ENCODE measurements at regions not wholly inside any gene's neighbourhood (a gene's known extent, or its start where the extent isn't known, plus 50 kb on each side); places are given as distances from the start of the nearest gene placed in this dataset.

DNA sequence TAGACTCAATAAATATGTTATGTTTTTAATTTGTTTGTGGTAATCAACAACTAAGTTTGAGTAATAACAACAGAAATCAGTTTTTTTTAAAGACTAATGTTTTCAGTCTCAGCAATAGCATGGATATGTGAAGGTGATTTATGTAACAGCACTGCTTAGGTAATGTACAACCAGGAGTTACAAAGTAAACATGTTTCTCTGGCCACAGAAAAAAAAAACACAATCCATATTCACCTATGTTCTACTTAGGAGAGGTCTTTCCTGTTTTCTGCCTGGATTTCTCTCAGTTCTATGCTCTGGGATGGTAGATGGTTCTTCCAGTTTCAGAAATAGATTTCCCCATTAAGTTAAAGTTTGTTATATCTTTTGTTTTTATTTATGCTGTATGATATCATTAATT lies 579.4 kb downstream of the SI start:
- H3K27ac ChIP-seq (ENCODE audit: insufficient read depth, low read length), result no peak overlapping the region
- no peaks in the 10 kb centered on the region for H3K4me1 ChIP-seq (ENCODE audit: control insufficient read depth, extremely low read depth, insufficient read depth, low read length)
- no peaks in the 10 kb centered on the region for H3K27me3 ChIP-seq (ENCODE audit: control insufficient read depth, insufficient read depth, low read length)
- H3K4me2 ChIP-seq (ENCODE audit: extremely low read depth, insufficient read depth, low read length), result no peak overlapping the region
- H3K4me3 ChIP-seq (replicated peaks in 1 of 4; ENCODE audit: control extremely low read depth in 1 of 4, insufficient read depth in 1 of 4, low read depth in 3 of 4, low read length in 4 of 4), result no peak overlapping the region
- no peak overlapping the region for H2AFZ ChIP-seq (ENCODE audit: low read length)
- H3K9me3 ChIP-seq (ENCODE audit: control insufficient read depth, insufficient read depth, low read depth, low read length), result no peaks in the 10 kb centered on the region
- no peaks in the 10 kb centered on the region for H4K20me1 ChIP-seq (ENCODE audit: control insufficient read depth, extremely low read depth, insufficient read depth, low read length)
- H3K9ac ChIP-seq (ENCODE audit: insufficient read depth, low read length), result no peak overlapping the region
- TF ChIP-seq, protein P1, sequence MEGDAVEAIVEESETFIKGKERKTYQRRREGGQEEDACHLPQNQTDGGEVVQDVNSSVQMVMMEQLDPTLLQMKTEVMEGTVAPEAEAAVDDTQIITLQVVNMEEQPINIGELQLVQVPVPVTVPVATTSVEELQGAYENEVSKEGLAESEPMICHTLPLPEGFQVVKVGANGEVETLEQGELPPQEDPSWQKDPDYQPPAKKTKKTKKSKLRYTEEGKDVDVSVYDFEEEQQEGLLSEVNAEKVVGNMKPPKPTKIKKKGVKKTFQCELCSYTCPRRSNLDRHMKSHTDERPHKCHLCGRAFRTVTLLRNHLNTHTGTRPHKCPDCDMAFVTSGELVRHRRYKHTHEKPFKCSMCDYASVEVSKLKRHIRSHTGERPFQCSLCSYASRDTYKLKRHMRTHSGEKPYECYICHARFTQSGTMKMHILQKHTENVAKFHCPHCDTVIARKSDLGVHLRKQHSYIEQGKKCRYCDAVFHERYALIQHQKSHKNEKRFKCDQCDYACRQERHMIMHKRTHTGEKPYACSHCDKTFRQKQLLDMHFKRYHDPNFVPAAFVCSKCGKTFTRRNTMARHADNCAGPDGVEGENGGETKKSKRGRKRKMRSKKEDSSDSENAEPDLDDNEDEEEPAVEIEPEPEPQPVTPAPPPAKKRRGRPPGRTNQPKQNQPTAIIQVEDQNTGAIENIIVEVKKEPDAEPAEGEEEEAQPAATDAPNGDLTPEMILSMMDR (conservative IDR thresholded peaks at IDR 0.05 in 1 of 2, IDR thresholded peaks at IDR 0.05 in 1 of 2; ENCODE audit: low read depth in 1 of 2, low read length in 2 of 2), result no peak
- no peak for TF ChIP-seq EZH2 (IDR thresholded peaks at IDR 0.05; ENCODE audit: low read length, missing control alignments)
- no peaks in the 10 kb centered on the region for H3K36me3 ChIP-seq (ENCODE audit: control insufficient read depth, insufficient read depth, low read length)
- H3K79me2 ChIP-seq (ENCODE audit: control insufficient read depth, insufficient read depth, low read length), result no peaks in the 10 kb centered on the region
- no peak for DNase-seq (ENCODE audit: low read depth in 2 of 2)

DNA sequence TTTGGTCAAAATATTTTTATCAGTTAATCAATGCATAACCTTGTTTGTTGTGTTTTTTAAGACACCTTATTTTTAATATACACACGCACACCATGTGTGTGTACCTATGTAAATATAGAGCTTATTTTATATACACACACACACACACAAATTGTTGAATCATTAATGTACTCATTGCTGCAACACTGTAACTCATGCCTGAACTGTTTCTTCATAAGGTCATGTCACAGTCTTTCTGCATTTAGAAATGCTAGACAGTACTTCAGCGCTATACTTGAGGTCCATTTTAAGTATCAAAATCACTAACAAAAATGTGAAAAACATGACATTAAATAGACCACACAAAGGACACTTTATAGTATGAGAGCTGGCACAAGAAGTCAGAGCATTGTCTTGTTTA lies 589.4 kb downstream of the SI start:
- no peak for DNase-seq (ENCODE audit: low read depth in 2 of 2)
- no peaks in the 10 kb centered on the region for H3K27me3 ChIP-seq (ENCODE audit: control insufficient read depth, insufficient read depth, low read length)
- H3K4me3 ChIP-seq (replicated peaks in 1 of 4; ENCODE audit: control extremely low read depth in 1 of 4, insufficient read depth in 1 of 4, low read depth in 3 of 4, low read length in 4 of 4), result no peak overlapping the region
- H3K9ac ChIP-seq (ENCODE audit: insufficient read depth, low read length), result no peak overlapping the region
- H3K36me3 ChIP-seq (ENCODE audit: control insufficient read depth, insufficient read depth, low read length), result no peaks in the 10 kb centered on the region
- no peaks in the 10 kb centered on the region for H3K9me3 ChIP-seq (ENCODE audit: control insufficient read depth, insufficient read depth, low read depth, low read length)
- H3K27ac ChIP-seq (ENCODE audit: insufficient read depth, low read length), result no peak overlapping the region
- no peaks in the 10 kb centered on the region for H3K4me1 ChIP-seq (ENCODE audit: control insufficient read depth, extremely low read depth, insufficient read depth, low read length)
- H4K20me1 ChIP-seq (ENCODE audit: control insufficient read depth, extremely low read depth, insufficient read depth, low read length), result no peaks in the 10 kb centered on the region
- no peak overlapping the region for H2AFZ ChIP-seq (ENCODE audit: low read length)
- TF ChIP-seq, protein P1 (conservative IDR thresholded peaks at IDR 0.05 in 1 of 2, IDR thresholded peaks at IDR 0.05 in 1 of 2; ENCODE audit: low read depth in 1 of 2, low read length in 2 of 2), result no peak
- no peak for TF ChIP-seq EZH2 (IDR thresholded peaks at IDR 0.05; ENCODE audit: low read length, missing control alignments)
- H3K4me2 ChIP-seq (ENCODE audit: extremely low read depth, insufficient read depth, low read length), result no peak overlapping the region
- H3K79me2 ChIP-seq (ENCODE audit: control insufficient read depth, insufficient read depth, low read length), result no peaks in the 10 kb centered on the region

DNA sequence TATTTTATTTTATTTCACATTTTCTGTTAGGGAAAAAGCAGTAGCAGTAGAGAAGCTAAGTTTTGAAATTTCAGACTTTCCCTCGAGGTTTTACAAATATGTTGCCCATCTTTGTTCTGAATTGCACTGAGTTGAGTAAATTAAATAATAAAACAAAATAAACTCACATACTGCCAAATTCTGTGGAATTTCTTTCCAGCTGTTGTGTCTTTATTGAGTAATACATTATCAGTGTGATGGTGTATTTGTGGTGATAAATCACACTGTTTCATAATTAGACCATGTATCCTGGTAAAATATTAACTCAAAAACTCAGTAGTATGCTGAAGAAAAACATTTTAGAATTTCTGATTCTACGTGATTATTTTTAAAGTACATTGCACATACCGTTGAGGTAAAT lies 592.1 kb downstream of the SI start:
- H3K27me3 ChIP-seq (ENCODE audit: control insufficient read depth, insufficient read depth, low read length), result no peaks in the 10 kb centered on the region
- no peak overlapping the region for H3K4me3 ChIP-seq (replicated peaks in 1 of 4; ENCODE audit: control extremely low read depth in 1 of 4, insufficient read depth in 1 of 4, low read depth in 3 of 4, low read length in 4 of 4)
- no peak for DNase-seq (ENCODE audit: low read depth in 2 of 2)
- no peaks in the 10 kb centered on the region for H3K9me3 ChIP-seq (ENCODE audit: control insufficient read depth, insufficient read depth, low read depth, low read length)
- H3K9ac ChIP-seq (ENCODE audit: insufficient read depth, low read length), result no peak overlapping the region
- H3K27ac ChIP-seq (ENCODE audit: insufficient read depth, low read length), result no peak overlapping the region
- H3K4me1 ChIP-seq (ENCODE audit: control insufficient read depth, extremely low read depth, insufficient read depth, low read length), result no peaks in the 10 kb centered on the region
- TF ChIP-seq EZH2 (IDR thresholded peaks at IDR 0.05; ENCODE audit: low read length, missing control alignments), result no peak
- TF ChIP-seq, protein P1 (conservative IDR thresholded peaks at IDR 0.05 in 1 of 2, IDR thresholded peaks at IDR 0.05 in 1 of 2; ENCODE audit: low read depth in 1 of 2, low read length in 2 of 2), result no peak
- no peaks in the 10 kb centered on the region for H4K20me1 ChIP-seq (ENCODE audit: control insufficient read depth, extremely low read depth, insufficient read depth, low read length)
- no peak overlapping the region for H3K4me2 ChIP-seq (ENCODE audit: extremely low read depth, insufficient read depth, low read length)
- no peak overlapping the region for H2AFZ ChIP-seq (ENCODE audit: low read length)
- no peaks in the 10 kb centered on the region for H3K79me2 ChIP-seq (ENCODE audit: control insufficient read depth, insufficient read depth, low read length)
- no peaks in the 10 kb centered on the region for H3K36me3 ChIP-seq (ENCODE audit: control insufficient read depth, insufficient read depth, low read length)
